M059J (cell line): ENCODE measurements at regions not wholly inside any gene's neighbourhood (a gene's known extent, or its start where the extent isn't known, plus 50 kb on each side); places are given as distances from the start of the nearest gene placed in this dataset.

ENCODE experiments used
- DNase-seq: peaks from one replicate; pipeline ENCODE4 v3.0.0-alpha.2; 2012; ENCODE audit warnings: low read depth

DNA sequence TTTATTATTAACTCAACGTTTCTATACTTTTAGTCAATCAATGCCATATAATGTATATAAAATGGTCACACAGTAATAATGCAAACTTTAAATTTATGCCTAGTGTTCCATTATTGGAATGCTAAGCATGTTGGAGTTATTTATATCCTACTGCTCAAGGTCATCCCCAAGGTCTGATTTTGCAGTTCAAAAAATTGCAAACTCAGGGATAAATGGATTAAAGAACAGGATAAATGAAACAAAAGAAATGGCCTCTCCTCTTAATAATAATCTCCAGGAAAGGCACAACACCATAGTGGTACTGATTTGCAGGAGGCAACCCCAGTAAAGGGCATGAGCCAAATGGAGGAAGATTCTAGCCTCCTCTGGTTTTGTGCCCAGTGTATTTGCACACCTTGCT, 436.4 kb downstream of the EPHA4 start:
- DNase-seq, result no peak

DNA sequence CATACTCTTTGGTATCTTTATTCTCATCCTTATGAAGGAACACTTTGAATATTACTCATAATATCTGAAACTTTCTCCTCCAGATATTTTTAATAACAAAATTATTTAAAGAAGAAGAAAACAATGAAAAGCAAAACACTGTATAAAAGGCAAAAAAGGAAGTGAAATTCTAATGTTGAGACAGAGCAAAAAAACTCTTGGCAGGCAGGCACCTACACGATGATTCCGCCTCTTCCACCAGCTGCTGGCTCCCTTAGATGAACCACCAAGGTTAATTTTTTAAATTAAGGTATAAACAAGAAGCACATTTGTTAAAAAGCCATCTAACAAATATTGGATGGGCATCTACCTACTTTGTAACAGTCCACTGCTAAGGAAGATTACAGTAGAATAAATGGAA, 434.7 kb downstream of the EPHA4 start:
- DNase-seq, result no peak

DNA sequence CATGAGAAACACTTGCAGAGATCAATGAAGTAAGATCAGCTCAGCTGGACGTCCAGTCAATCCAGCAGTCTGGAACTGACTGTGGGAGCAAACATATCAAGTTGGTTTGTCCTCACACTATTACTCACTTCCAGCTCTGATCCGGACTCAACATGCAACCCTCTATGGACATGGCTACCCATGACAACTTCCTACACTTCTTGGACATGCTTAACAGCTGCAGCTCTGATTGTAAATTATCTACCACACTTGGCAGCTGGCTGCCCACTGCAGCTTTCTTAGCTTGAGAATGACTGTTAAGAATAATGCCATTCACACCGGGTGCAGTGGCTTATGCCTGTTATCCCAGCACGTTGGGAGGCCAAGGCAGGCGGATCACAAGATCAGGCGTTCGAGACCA, 429.8 kb downstream of the EPHA4 start:
- no peak for DNase-seq

DNA sequence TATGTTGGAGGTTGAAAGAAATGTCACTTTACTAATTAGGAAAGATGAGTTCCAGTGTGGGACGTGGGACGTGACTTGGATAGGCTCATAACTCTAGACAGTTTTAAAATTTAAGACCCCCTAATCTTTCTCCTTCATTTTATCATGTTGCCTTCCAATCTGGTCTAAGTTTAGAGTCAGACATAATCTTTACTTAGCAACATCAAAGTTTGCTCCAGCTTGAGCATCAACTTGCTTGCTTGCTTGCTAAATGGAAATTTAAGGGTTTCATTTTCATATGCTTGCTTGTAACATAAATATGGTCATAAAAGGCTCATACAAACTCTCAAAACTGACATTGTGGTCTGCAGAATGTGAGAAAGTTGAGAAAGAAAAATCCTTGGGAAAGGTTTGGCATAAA, 428.9 kb downstream of the EPHA4 start:
- DNase-seq, result no peak

DNA sequence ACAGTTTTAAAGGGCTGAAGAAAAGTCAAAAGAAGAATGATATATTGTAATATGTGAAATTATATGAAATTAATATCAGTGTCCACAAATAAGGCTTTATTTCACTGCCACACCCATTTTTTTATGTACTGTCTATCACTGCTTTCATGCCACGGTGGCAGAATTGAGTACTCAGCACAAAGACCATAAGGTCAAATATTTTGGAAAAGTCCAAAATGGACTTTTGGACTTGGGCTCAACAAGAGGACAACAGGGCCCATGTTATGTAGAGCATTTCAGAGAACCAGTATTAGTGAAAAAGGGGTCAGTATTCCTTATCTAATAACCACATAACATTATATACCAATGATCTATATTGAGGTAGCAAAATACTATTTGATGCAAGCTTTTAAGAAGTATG, 427.2 kb downstream of the EPHA4 start:
- no peak for DNase-seq

DNA sequence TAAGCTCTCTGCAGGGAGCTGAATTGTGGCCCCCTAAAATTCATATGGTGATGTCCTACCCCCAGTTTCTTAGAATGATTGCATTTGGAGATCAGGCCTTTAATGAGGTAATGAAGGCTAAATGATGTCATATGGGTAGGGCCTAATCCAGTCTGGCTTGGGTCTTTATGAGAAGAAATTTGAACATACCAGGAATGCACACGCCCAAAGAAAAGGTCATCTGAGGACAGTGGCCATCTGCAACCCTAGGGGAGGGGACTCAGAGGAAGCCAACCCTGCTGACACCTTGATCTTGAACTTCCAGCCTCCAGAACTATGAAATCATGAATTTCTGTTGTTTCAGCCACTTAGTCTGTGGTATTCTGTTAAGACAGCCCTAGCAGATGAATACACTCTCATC, 426.7 kb downstream of the EPHA4 start:
- no peak for DNase-seq

DNA sequence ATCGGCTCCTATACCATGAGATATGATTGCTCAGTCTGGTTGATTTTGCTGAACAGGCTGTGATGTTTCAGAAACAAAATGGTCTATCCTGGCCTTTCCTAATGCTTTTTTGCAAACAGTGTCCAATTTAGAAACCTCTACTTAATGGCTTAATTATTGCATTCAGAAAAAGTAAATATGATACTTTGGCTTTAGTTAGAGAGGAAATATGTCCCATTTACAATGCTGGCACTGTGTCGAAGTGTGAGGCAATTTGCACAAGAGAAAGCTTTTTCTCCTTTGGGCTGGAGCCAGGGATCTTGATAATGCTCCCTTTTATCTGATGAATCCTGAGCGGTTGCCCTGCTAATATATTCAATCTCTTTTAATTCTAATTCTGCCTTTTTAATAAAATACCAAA, 418.9 kb downstream of the EPHA4 start:
- DNase-seq, result no peak

DNA sequence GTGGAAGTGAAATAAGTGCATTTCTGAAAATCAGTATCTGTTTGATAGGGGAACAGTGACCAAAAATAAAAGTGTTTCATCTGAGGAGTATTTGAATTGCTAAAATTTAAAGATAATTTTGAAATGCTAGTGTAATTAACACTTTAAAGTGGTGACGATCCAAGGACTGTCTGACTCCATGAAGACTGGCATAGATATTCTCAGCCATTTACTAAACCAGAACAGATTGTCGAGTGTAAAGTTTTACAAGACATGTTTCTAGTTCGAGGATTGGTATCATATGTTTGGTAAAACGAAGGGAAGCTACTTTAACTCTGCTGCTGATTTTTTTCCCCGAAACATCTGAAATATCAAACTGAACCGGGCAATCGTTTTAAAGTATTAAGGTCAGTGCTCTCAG, 417.9 kb downstream of the EPHA4 start:
- no peak for DNase-seq

DNA sequence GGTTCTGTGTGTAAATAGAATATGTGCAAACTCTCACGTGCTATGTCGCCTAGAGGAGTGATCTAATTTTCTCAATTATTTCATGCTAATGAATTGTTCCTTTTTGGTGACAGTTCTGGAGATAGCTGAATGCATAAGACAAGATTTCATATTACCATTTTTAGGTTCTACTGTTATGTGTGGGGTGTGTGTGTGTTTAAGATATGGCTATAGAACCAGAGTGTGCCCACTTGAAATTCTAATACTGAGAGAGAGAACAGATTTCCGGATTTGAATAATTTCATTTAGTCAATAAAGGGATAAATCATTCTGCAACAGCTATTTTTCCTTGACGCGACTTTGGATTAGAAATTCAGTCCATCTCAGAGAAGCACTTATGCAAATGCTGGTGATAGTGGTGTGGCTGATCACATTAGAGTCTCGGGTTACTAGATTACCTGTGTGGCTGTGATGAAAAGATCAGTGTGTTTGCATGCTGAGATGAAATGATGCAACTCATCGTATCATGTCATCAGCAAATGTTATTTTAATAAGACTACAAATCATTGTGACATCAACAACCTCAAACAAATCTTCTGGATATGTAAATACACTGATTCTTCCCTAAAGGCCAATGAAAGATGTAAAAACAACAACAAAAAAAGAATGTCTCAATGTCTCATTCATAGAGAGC, 415.9 kb downstream of the EPHA4 start:
- DNase-seq, result no peak

DNA sequence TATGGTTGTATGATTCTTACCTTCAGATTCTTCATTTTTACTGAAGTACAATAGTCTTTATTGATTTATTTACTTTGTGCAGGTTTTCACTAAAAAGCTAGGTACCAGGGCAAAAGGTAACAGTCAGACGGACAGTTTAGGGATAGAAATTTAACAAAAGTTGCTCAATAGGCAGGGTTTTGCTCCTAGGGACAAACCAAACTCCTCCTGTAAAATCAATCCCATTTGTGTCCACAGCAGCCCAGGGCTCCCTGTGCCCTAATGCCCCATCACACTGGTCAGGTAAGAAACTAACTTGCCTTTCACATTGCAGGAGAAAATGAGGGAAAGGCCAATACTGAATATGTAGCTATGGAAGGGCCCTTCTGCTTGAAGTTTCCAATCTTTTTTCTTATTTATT, 410.9 kb downstream of the EPHA4 start:
- no peak for DNase-seq

DNA sequence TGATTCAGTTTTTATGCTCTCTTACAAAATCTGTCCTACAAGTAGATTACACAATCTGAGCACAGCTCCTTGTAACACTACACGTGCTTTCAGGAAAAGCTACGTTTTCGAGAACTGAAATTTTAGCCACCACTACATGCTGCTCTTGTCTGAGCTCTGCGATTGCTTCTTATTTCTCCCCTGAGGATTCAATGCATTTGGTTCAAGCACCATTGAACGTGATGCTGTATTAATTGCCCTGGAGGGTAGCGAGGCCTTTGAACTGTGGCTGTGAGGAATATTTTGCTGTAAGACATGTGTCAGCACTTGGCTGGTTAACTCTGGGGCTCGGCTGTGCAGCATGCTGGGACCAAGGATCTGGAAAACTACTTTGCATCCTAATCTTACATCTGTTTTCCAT, 405.8 kb downstream of the EPHA4 start:
- DNase-seq, result no peak

DNA sequence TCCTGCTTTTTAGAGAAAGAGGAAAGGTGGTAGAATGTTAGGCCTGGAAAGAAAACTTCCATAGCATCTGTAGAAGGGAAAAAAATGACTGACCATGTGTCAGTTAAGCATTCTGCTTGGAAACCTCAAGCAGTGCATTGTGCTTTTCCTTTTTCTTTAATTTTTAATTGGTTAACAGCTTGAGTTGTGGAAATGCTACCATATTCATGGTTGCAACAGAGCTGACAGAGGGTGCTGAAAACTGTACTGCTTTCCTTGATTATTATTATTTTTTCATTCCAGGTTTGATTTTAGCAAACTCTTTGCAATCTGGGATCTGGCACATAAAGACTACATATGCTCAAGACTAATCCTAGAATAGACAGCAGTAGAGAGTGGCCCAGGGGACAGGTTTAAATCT, 404.5 kb downstream of the EPHA4 start:
- DNase-seq, result no peak

DNA sequence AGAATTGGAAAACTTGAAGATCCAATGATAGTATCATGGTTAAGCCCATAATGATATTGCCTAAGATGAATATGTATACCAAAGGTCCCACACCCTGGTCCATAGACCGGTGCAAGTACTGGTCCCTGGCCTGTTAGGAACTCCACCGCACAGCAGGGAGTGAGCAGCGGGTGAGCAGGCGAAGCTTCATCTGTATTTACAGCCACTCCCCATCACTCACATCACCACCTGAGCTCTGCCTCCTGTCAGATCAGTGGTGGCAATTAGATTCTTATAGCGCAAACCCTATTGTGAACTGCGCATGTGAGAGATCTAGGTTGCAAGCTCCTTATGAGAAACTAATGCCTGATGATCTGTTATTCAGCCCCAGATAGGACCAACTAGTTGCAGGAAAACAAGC, 402.4 kb downstream of the EPHA4 start:
- DNase-seq, result no peak

DNA sequence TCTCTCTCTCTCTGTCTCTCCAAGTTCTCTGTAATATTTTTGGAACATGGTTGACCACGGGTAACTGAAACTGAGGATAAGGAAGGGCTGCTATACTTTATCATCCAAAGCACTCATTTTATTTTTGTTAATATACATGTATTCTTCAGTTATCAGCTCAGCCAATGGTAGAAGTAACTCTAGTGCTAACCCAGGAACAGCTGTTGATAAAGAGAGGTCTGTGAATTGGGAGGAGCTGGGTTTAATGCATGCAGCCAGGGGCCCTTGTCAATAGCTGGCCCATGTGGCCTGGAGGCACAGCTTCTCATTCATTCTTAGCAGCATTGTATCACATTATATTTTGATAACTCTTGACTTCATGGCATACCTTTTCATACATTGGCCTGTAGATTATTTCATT, 401.6 kb downstream of the EPHA4 start:
- no peak for DNase-seq

DNA sequence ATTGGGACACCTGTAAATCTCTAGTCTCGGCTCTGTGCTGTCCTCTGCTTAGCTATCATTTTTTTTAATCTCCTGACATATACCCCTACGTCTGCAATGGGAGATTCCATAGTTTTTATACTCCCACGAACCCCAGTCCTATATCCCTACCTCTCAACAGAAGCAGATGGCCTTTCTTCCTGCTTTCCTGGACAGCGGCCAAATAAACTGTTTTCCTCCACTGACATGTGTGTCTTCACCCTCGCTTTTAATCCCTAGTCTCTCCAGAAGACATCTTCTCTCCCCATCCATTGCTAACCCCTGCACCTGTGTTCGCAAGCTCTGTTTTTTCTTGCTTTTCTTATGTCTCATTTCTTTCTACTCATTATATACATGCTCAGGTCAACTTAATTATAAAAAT, 395.4 kb downstream of the EPHA4 start:
- no peak for DNase-seq

DNA sequence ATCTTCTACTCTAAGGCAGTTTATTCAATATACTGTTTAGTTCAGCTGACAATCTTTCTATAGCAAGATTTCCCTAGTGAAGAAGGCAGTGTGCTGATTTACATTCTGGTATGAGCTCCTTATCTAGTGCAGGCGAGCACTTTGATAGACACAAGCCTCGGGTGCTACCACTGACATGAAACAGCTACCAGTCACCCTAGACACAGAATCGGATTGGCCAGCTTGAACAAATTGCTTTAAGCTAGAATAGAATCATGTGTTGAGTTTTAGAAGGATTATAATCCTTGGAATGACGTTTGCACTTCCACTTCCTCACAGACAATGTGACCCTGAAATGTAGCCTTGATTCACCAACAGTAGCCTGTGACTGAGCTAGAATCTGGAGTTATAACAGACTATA, 394.0 kb downstream of the EPHA4 start:
- no peak for DNase-seq

DNA sequence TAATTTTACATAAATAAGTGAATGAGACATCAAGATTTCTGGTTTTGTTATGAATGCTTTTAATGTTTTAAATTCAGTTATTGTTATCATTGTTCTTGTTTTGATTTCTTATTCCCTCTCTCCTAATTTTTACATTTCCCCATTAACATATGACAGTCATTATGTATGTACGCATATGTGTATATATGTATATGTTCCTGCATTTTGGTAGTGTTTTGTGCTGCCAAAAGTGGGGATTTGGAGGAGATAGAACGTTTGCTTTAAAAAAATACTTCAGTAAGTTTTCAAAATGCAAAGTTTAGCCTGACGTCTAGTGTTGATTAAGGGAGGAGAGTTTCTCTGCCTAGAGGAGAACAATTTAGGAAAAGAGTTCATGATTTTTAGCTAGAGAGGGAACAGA, 385.2 kb downstream of the EPHA4 start:
- no peak for DNase-seq

DNA sequence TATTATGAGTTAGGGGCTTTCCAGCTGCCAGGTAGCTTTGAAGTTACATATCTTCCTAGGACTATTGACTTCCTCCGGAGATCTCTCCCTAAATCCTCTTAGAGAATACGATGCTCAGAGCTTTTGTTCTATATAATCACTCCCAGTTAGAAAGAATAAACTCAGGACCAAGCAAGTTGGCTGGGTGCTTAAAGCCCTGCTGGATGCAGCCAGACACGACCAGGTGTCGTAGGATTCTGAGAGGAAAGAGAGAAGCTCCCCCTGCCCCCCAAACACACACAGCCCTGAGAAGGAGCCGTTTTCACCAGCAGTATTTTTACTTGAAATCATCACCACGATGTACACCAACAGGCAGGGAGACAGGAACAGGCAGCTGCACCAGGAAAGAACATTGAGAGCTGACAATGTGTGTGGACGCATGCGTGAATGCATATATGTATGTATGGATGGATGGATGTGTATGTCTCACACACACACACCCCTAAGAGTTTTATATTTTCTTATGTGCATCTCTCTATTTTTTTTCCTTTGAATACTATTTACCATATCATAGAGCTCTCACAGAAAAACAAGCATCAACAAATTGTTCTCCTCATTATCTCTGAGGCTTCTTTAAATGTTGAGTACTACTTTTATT, 382.6 kb downstream of the EPHA4 start:
- no peak for DNase-seq

DNA sequence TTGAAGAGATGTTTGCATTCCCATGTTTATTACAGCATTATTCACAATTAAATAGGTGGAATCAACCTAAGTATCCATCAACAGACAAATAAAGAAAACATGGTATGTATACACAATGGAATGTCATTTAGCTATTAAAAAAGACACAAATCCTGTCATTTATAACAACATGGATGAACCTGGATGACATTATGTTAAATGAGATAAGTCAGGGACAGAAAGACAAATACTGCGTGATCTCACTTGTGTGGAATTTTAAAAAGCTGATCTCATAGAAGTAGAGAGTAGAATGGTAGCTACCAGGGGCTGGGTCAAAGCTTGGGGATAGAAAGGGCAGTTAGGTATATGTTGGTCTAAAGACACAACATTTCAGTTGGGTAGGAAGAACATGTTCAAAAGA, 376.3 kb downstream of the EPHA4 start:
- DNase-seq, result no peak

DNA sequence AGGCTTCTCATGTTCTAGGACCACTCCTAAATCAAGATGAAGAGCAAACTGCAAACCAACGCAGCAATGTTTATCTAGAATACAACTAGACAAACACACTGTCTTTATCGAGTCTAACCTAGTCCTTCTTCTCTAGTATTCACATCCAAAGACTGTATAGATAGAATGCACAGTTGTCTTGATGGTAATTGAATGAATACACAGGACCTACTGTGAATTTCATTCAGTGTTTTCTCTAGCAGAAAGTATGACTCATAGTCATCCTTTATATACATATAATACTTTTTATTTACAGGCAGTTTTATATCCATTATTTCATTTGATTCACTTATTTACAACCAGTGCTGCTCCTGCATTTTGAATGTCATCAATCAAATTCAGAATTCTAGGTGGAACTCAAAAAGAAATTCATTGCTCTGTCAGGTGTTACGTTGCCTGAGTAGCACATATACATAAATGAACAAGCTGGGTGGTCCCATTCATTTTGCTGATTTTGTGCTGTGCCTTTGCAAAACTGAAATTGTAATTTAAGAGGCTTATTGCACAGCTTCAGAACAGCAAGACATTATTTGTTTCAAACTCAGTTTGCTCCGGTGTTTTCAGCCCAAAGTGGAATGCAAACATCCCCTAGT, 374.8 kb downstream of the EPHA4 start:
- no peak for DNase-seq

DNA sequence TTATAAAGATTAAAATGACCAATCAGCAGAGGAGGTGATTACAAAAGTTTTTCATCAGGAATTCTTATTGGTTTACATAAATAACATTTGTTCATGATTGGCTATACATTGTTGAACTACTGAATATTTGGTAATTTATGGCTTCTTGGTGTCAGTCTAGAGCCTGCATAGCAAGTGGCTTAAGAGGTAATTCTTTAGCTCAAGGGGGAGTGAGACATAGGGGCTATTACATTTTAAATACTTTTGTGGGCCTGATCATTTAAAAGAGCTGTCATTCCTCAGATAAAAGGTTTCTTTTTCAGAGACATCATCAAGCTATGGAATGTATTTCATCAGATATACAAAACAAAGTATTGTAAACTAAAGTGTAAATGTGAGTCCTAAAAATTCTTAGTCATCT, 373.8 kb downstream of the EPHA4 start:
- DNase-seq, result no peak

DNA sequence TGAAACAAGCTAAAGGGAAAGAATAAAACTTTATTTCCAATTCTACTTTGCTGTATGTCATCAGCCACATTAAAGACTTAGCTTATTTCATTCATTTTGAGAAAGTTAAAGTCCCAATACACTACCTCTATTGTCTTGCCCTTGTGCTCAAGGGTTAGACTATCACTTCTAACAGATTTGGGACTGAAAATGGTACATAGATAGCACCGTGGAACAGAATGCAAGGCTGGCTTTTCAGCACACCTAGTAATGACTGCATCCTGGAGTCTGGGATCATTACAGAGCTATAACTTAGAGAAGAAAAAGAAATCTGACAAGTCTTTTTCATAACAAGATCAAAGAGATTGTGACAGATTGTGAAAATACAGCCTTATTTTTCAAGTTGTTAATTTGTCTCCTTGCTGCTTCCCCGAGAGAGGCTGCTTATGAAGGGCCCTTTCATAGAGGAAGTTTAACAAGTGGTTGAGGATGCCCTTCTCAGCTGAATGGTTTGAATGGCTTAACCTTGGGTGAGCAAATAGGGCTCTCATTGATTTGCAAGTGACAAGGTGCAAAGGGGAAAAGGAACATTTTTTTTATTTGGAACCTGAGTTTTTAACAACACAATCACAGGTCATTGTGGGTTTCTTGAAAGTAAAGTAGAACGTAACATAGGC, 371.8 kb downstream of the EPHA4 start:
- no peak for DNase-seq

DNA sequence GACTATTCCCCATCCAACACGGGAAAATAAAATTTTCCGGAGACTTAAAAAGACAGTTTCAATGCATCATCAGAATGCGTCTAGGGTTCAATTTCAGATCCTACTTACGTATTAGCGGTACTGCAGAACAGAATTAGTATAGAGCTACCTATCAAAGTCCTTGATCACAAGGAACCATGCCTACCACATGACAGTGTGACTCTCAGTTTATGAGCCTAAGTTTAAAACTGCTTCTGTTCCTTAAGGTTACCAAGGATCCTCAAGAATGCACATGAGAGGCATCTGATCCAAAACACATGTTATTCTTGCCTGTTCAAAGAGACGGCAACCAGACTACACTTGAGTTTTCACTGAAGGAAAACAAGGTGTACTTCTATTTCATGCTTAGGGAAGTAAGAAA, 369.7 kb downstream of the EPHA4 start:
- no peak for DNase-seq
